ENCODE measurements at regions not wholly inside any gene's neighbourhood (a gene's known extent, or its start where the extent isn't known, plus 50 kb on each side); places are given as distances from the start of the nearest gene placed in this dataset.

DNA sequence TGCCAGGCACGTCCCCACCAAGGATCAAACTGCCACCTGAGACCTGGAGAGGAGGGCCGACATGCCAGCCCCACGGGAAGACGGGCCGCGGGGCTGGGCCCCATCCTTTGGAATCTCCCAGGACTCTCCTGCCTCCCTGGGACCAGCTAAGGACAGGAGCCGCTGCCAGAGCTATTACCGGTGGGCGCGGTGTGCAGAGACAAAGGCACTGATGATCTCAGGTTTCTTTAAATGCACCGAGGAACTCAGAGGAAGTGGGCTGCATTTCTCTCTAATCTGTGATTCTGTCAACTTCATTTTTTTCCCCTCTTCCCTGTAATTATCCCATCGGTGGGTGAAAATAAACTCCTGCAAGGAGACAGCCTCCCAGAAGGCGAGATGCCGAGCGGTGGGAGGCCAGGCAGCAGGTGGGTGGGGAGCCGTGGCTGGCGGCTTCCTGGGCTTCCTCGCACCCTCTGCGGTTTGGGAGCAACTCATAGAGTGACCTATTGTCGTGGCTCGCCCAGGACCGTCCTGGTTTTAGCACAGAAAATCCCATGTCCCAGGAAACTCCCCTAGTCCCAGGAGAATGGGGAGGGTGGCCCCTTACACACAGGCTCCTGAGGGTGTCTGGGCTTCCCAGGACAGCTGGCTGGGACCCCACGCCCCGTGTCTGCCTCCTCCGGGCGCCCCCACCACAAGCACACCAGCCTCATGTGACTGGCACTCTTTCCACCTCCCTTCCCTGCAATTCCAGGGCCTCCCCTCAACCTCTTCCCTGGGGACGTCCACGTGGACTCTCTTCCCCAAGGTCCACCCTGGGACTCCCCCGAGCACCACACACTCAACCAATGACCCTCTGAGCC, 62.3 kb upstream of the ADRA2C start:
- Mint-ChIP-seq H3K4me1 (peaks cover 49% of the 10 kb centered on the region), H3K4me3 (no peak overlapping the region), H3K27me3 (ENCODE audit: insufficient read depth, low read depth) (peaks cover 13% of the 10 kb centered on the region), H3K27ac (peak overlapping the region; percentile 69), H3K9me3 (peaks cover under 1% of the 10 kb centered on the region), H3K36me3 (no peaks in the 10 kb centered on the region)
- Histone ChIP-seq H4K20me1 (ENCODE audit: low read depth) (no peaks in the 10 kb centered on the region), H3K4me2 (peak overlapping the region; percentile 32), H2AFZ (replicated peaks) (peak overlapping the region; percentile 30), H3K27ac (no peak overlapping the region), H3K4me3 (no peak overlapping the region), H3F3A (ENCODE audit: low read depth) (no peaks in the 10 kb centered on the region), H3K27me3 (peaks cover 8% of the 10 kb centered on the region), H3K36me3 (no peaks in the 10 kb centered on the region), H3K79me2 (ENCODE audit: low read depth) (no peaks in the 10 kb centered on the region), H3K9me3 (ENCODE audit: low read depth) (no peaks in the 10 kb centered on the region), H3K4me1 (peaks cover 34% of the 10 kb centered on the region), H3K9ac (no peak overlapping the region)
- TF ChIP-seq EZH2 (IDR thresholded peaks at IDR 0.05) (no peak), CTCF (IDR thresholded peaks at IDR 0.05) (no peak), EZH2phosphoT487 (IDR thresholded peaks at IDR 0.05) (no peak)
- peak; percentile 69 for DNase-seq (ENCODE audit: low spot score)

GRCh38 chr4:3703343-3703676, 62.9 kb upstream of the ADRA2C start:
- peaks cover 8% of the 10 kb centered on the region for H3K27me3 ChIP-seq
- Mint-ChIP-seq H3K4me1 (peaks cover 45% of the 10 kb centered on the region), H3K27me3 (ENCODE audit: insufficient read depth, low read depth) (peaks cover 12% of the 10 kb centered on the region), H3K27ac (no peak overlapping the region), H3K4me3 (no peak overlapping the region), H3K36me3 (no peaks in the 10 kb centered on the region), H3K9me3 (peaks cover 6% of the 10 kb centered on the region)
- peak overlapping the region; percentile 30 for H2AFZ ChIP-seq (replicated peaks)
- H3K27ac ChIP-seq: no peak overlapping the region
- peak overlapping the region; percentile 32 for H3K4me2 ChIP-seq
- H3K4me1 ChIP-seq: peaks cover 34% of the 10 kb centered on the region
- H3F3A ChIP-seq (ENCODE audit: low read depth): no peaks in the 10 kb centered on the region
- TF ChIP-seq CTCF (IDR thresholded peaks at IDR 0.05) (no peak), EZH2 (IDR thresholded peaks at IDR 0.05) (no peak), EZH2phosphoT487 (IDR thresholded peaks at IDR 0.05) (no peak)
- H3K36me3 ChIP-seq: no peaks in the 10 kb centered on the region
- no peak overlapping the region for H3K9ac ChIP-seq
- no peaks in the 10 kb centered on the region for H3K79me2 ChIP-seq (ENCODE audit: low read depth)
- H3K4me3 ChIP-seq: no peak overlapping the region
- H4K20me1 ChIP-seq (ENCODE audit: low read depth): no peaks in the 10 kb centered on the region
- no peak for DNase-seq (ENCODE audit: low spot score)
- H3K9me3 ChIP-seq (ENCODE audit: low read depth): no peaks in the 10 kb centered on the region

DNA sequence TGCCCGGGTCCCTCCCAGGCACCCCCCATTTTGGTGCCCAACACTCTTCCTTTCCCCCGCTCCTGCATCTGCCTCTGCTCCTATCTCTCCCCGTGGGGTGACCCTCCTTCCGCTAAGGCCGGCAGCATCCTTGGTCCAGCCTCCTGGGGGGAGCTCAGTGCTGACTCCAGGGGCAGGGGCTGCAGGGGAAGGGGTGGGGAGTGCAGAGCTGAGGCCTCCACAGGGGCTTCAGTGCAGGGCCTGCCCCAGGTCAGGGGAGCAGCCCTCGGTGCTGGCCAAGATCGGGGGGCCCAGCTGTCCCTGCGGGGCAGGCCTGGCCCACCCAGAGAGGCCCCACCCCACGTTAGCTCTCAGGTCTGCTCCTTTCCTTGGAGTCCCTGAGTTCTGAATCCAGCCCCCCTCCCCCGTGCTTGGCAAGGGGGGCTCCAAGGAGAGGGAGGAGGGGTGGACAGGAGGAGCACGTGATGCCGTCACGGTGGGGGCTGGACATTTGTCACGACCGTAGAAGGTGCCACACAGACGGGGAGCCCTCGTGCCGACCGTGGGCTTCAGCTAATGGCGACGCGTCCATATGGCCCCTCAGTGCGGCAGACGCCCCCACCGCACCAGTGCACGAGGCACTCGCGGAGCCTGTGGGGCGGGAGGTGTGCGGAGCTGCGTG, 63.5 kb upstream of the ADRA2C start:
- H3K79me2 ChIP-seq (ENCODE audit: low read depth): no peaks in the 10 kb centered on the region
- H4K20me1 ChIP-seq (ENCODE audit: low read depth): no peaks in the 10 kb centered on the region
- no peak overlapping the region for H3K27ac ChIP-seq
- Mint-ChIP-seq H3K27me3 (ENCODE audit: insufficient read depth, low read depth) (peaks cover 12% of the 10 kb centered on the region), H3K27ac (no peak overlapping the region), H3K4me3 (no peak overlapping the region), H3K9me3 (peaks cover 8% of the 10 kb centered on the region), H3K4me1 (peaks cover 38% of the 10 kb centered on the region), H3K36me3 (no peaks in the 10 kb centered on the region)
- H3K27me3 ChIP-seq: peaks cover 8% of the 10 kb centered on the region
- H3K4me2 ChIP-seq: peak overlapping the region; percentile 32
- H3K9ac ChIP-seq: no peak overlapping the region
- H3K36me3 ChIP-seq: no peaks in the 10 kb centered on the region
- no peaks in the 10 kb centered on the region for H3F3A ChIP-seq (ENCODE audit: low read depth)
- no peak overlapping the region for H3K4me3 ChIP-seq
- no peak for DNase-seq (ENCODE audit: low spot score)
- TF ChIP-seq EZH2 (IDR thresholded peaks at IDR 0.05) (no peak), EZH2phosphoT487 (IDR thresholded peaks at IDR 0.05) (no peak), CTCF (IDR thresholded peaks at IDR 0.05) (no peak)
- no peak overlapping the region for H2AFZ ChIP-seq (replicated peaks)
- peaks cover 28% of the 10 kb centered on the region for H3K4me1 ChIP-seq
- H3K9me3 ChIP-seq (ENCODE audit: low read depth): no peaks in the 10 kb centered on the region
